ENCODE measurements at regions not wholly inside any gene's neighbourhood (a gene's known extent, or its start where the extent isn't known, plus 50 kb on each side); places are given as distances from the start of the nearest gene placed in this dataset.
"Not testable (repeated sequence)": the region's sequence is repeated elsewhere in the genome, so short reads cannot be mapped to it uniquely, and the experiment has no call there.

- DNase-seq (ENCODE audit: low read depth) = no peak
Measured at GRCh38 chr18:42545825-42546224, 569.7 kb downstream of the RIT2 start.

DNA sequence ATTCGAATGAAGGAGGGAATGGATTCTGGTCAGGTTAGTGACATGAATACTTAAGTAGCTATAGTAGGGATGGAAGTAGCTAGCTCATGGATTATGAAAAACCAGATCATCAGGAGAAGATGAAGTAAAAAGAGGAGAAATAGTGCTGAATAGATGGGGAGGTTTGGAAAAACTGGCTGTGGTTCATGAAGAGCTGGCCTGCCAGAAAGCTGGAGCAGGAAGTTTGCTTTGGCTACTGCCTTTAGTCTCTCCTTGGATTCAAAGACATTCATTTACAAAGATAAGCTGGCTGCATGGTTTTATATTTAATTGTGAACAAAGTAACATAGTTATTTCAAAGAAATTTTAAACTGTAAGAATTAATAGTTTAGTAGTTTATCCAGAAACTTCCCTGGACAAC, 567.0 kb downstream of the RIT2 start:
- DNase-seq (ENCODE audit: low read depth) = no peak

DNA sequence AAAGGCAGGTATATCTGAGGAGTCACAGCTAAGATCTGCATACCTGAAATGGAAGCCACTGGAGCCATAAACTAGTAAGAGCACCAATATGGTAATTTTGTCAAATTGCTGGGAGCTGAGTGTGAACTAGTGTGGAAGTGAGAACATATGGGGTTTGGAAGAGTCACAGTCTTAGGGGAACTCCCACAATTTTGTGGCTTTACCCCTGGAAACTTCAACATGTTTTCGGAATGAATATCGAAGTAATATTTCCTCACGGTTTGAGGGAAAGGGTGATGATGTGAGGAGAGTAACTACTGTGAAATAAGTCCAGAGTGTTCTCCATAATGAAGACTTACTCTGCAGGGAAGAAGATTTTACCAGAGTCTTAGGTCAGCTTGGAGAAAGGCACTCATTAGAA, 565.9 kb downstream of the RIT2 start:
- DNase-seq (ENCODE audit: low read depth) = no peak

DNA sequence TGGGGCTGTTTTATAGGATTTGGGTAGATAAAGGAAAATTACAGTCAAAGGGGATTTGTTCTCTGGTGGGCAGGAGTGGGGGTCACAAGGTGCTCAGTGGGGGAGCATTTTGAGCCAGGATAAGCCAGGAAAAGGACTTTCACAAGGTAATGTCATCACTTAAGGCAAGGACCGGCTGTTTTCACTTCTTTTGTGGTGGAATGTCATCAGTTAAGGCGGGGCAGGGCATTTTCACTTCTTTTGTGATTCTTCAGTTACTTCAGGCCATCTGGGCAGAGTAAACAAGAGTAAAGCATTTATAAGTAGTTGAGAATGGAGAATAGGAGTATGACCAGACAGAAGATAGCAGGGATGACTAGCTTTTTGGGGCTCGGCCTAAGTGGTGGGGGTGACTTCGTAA, 562.9 kb downstream of the RIT2 start:
- DNase-seq (ENCODE audit: low read depth) = not testable (repeated sequence)

GRCh38 chr18:42559069-42559690, 556.3 kb downstream of the RIT2 start:
- DNase-seq (ENCODE audit: low read depth) = no peak

DNA sequence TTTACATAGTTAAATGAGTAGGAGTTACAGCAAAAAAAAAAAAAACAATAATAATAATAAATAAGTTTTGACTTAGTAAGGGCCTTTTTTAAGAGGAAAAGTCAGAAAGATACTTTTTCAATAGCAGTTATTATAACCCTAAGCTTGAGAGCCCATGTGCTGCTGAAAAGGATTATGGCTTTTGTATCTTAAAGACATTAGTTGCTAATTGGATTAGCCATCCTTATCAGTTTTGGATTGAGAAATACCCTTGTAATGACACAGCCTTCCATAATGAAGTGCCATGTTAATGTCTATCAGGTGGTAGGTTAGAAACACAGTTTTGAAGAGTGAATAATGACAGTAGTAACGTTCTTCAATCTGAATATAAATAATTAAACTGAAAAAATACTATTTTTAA, 554.0 kb downstream of the RIT2 start:
- no peak for DNase-seq (ENCODE audit: low read depth)

- no peak for DNase-seq (ENCODE audit: low read depth)
Measured at GRCh38 chr18:42563995-42564394, 551.5 kb downstream of the RIT2 start.

- no peak for DNase-seq (ENCODE audit: low read depth)
Measured at GRCh38 chr18:42564761-42565160, 550.7 kb downstream of the RIT2 start.

- DNase-seq (ENCODE audit: low read depth) = no peak
Measured at GRCh38 chr18:42568773-42569172, 546.7 kb downstream of the RIT2 start.

DNA sequence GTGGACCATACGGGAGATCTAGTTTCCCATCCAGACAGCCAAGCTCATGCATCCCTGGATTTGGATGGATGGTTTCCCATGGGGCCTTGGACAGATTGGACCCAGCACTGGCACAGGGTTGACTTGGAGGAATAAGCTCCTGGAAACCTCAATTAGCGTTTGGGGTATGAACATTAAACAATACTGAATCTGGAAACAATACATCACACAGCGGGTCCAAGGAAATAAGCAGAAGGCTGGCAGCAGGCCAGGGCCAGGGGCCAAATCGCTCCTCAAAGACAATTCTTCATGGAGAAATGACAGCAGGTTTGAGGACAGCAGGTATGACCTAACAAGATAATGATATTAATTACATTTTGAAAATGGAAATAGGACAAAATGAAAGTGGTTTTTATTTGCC, 540.6 kb downstream of the RIT2 start:
- no peak for DNase-seq (ENCODE audit: low read depth)

- DNase-seq (ENCODE audit: low read depth) = no peak
Measured at GRCh38 chr18:42576124-42576523, 539.4 kb downstream of the RIT2 start.

GRCh38 chr18:42578792-42579191, 536.7 kb downstream of the RIT2 start:
- DNase-seq (ENCODE audit: low read depth) = no peak

DNA sequence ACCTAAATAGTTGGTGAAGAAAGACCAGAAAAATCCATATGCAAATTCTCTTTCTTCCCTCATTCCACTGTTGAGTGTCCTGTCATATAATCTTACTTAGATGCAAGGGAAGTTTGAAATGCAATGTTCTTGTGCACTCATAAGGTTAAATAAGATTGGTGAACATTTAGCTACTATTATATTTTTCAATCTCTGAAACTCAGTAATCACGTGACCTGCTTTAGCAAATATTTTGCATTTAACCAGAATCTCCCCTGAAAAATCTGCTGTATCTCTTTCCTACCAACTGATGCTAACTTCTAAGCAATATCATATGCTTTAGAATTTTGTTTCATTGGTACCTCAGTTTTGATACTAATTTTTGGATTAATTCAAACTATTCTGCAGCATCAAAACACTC, 533.2 kb downstream of the RIT2 start:
- no peak for DNase-seq (ENCODE audit: low read depth)

GRCh38 chr18:42583283-42583731, 532.2 kb downstream of the RIT2 start:
- DNase-seq (ENCODE audit: low read depth) = no peak

DNA sequence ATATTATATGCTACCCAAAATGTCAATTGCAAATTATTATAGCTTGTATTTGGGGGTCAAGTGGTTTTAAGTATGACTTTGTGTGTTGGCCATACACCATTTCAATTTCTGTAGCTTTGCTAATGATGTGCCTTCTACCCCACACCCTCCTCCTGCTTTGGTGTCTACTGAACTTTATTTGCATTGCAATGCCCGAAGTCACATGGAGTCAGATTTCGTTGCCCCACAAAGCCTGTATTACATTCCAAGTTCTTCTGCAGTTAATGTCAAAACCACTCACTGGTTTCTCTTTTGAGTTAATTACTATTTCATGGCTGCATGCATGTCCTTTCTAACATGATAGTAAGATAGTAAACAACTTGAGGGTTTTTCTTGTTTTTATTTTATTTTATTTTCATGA, 528.9 kb downstream of the RIT2 start:
- no peak for DNase-seq (ENCODE audit: low read depth)

DNA sequence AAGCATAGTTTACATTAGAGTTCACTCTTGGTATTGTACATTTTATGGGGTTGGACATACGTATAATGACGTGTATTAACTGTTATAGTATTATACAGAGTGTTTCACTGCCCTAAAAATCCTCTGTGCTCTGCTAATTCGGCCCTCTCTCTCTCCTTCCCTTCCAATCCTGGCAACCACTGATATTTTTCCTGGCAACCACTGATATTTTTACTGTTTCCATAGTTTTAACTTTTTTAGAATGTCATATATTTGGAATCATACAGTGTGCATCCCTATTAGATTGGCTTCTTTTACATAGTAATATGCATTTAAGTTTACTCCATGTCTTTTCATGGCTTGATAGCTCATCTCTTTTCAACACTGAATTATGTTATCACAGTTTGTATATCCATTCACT, 526.7 kb downstream of the RIT2 start:
- DNase-seq (ENCODE audit: low read depth) = no peak

DNA sequence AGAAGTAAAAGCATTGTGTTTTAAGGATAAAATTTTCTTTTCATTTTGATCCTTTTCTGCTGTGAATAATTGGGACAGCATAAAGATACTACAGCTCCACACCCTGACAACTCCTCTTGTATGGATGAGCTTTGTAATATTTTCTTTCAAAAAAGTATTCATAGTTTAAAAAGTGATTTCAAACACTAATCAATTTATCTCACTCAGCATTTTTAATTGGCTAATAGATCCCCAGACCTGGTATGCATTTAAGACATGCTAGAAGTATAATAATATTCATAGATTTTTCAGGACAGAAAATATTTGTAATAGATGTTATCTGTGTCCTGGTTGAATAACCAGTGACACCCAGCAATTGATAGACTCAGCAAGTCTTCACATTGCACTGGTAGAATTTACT, 510.7 kb downstream of the RIT2 start:
- no peak for DNase-seq (ENCODE audit: low read depth)

DNA sequence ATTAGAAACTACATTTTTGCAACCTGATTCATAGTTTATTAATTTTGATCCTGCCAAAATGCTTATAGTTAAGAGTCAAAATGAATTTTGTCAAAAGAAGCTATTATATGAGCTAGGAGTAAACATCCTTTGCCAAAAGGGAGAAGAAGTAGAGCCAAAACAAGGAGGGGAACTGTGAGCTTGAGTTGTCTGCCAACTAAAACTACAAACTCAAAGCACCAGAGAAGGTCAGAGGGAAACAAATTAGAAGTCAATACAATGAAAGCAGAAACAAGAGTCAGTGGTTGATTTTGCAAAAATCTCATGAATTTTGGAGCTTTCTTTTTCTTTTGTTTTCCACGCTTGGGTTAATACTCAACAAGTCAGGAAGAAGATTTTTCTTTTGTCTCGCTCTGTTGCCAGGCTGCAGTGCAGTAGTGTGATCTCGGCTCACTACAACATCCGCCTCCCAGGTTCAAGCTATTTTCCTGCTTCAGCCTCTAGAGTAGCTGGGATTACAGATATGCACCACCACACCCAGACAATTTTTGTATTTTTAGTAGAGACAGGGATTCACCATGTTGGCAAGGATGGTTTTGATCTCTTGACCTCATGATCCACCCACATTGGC, 508.5 kb downstream of the RIT2 start:
- DNase-seq (ENCODE audit: low read depth) = no peak

DNA sequence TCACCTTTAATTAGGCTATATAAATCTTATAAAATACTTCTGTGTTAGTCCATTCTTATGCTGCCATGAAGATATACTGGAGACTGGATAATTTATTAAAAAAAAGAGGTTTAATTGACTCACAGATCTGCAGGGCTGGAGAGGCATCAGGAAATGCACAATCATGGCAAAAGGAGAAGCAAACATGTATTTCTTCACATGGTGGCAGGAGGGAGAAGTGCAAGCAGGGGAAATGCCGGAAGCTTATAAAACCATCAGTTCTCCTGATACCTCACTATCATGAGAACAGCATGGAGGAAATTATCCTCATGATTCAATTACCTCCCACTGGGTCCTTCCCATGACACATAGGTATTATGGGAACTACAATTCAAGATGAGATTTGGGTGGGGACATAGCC, 504.4 kb downstream of the RIT2 start:
- no peak for DNase-seq (ENCODE audit: low read depth)

- no peak for DNase-seq (ENCODE audit: low read depth)
Measured at GRCh38 chr18:42614619-42615293, 500.7 kb downstream of the RIT2 start.

DNA sequence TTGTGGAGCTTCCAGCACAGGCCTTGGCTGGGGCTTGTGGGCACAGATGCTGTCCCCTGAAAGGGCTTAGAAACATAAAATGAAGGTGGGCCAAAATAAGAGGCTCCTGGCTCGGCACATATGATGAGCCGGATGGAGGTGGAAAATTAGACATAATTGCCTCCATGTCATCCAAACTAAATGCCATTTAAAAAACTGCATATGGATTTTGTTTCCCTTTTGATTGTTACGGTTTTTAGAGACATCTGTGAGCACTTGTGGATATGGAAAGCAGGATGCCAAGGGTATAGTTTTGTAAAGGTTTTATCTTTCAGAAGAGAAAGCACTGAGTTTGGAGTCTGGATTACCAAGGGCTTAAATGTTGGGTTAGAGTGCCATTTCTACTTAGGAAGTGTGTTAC, 498.3 kb downstream of the RIT2 start:
- no peak for DNase-seq (ENCODE audit: low read depth)

DNA sequence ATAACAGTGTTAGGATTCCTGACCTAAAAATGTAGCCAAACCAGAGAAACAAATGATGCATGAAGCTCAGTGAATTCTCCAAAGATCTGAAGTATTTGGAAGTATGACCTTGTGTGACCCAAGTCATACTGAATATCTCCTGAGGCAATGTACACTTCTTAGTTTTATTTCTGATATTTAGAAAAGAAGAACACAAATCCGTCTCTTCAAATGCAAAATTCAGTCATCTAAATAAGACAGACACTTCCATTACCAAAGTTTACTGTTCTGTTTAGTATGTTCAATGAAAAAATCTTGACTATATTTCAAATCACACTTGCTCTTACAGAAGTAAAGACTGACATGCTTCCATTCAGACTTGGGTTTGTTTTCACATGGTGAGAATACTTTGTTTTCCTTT, 495.7 kb downstream of the RIT2 start:
- no peak for DNase-seq (ENCODE audit: low read depth)

DNA sequence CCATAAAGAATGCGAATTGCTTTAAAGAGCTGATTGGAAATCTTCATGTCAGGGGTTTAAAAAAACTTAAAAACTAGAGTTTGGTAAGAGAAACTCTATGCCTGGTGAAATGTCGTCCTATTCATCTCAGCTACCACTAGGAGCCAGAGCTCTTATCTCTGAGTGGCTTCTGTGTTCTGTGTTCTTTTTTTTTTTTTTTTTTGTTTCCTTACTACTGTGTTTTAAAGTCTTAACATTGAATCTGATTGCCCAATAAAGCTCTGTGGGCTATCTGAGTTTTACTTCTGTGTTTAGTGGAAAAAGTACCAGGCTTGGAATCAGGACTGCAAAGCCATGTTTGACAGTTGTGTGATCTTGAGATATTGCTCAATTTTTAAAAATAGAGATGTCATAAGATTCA, 494.8 kb downstream of the RIT2 start:
- no peak for DNase-seq (ENCODE audit: low read depth)

DNA sequence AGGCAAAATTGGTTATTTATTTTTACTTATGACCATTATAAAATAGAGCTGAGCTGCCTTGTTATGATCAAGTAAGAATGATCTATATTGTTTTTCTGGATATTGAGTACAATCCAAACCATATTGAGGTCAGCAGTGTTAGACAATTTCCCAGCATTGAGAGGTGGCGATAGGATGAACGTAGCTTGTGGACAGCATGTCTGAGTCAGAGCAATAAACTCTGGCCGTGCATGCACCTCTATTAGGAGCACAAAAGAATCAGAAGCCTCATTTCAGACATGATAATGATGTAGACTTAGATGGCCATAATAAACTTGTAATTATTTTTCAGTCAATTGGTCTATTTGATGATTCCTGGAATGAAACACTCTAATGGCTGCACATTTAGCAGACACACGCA, 491.6 kb downstream of the RIT2 start:
- no peak for DNase-seq (ENCODE audit: low read depth)
